ENCODE measurements at regions not wholly inside any gene's neighbourhood (a gene's known extent, or its start where the extent isn't known, plus 50 kb on each side); places are given as distances from the start of the nearest gene placed in this dataset.

- TF ChIP-seq POLR2A (IDR thresholded peaks at IDR 0.05): no peak
- TF ChIP-seq POLR2AphosphoS5 (IDR thresholded peaks at IDR 0.05): no peak
- no peak for TF ChIP-seq CTCF (IDR thresholded peaks at IDR 0.05 in 8 of 11, conservative IDR thresholded peaks at IDR 0.05 in 3 of 11)
Observed at GRCh38 chr10:130795819-130796218, 515.7 kb downstream of the TCERG1L start.
